Neural cell (in vitro differentiated cells): ENCODE measurements at regions not wholly inside any gene's neighbourhood (a gene's known extent, or its start where the extent isn't known, plus 50 kb on each side); places are given as distances from the start of the nearest gene placed in this dataset.

Experiments
- CTCF ChIP-seq: fragments of 450-650 bp; IDR thresholded peaks from 2 replicates; pipeline ENCODE4 v1.5.1; 2014; ENCODE audit warnings: antibody characterized with exemption, mild to moderate bottlenecking, moderate library complexity; ENCODE audit not compliant: poor library complexity, severe bottlenecking
- MXI1 ChIP-seq: fragments of 450-650 bp; conservative IDR thresholded peaks from 2 replicates; pipeline ENCODE4 v1.6.1; 2014; ENCODE audit warnings: antibody characterized with exemption, mild to moderate bottlenecking; ENCODE audit not compliant: poor library complexity, severe bottlenecking
- POLR2AphosphoS5 ChIP-seq: IDR thresholded peaks from 2 replicates; pipeline ENCODE4 v1.6.1; 2012
- RAD21 ChIP-seq: fragments of 450-650 bp; conservative IDR thresholded peaks from 2 replicates; pipeline ENCODE4 v1.6.1; 2014; ENCODE audit warnings: antibody characterized with exemption, mild to moderate bottlenecking, moderate library complexity
- REST ChIP-seq: IDR thresholded peaks from 2 replicates; pipeline ENCODE4 v1.6.1; 2012; ENCODE audit warnings: borderline replicate concordance
- SMC3 ChIP-seq: fragments of 450-650 bp; conservative IDR thresholded peaks from 2 replicates; pipeline ENCODE4 v1.6.1; 2014; ENCODE audit warnings: antibody characterized with exemption, mild to moderate bottlenecking, moderate library complexity; ENCODE audit not compliant: poor library complexity

- no peak for TF ChIP-seq MXI1
- no peak for TF ChIP-seq REST
- no peak for TF ChIP-seq RAD21
- TF ChIP-seq CTCF: no peak
- TF ChIP-seq SMC3: no peak
- TF ChIP-seq POLR2AphosphoS5: no peak
Observed at GRCh38 chr2:20511130-20511529, 64.3 kb downstream of the RHOB start.
